HG03439 (cell line): ENCODE measurements at regions not wholly inside any gene's neighbourhood (a gene's known extent, or its start where the extent isn't known, plus 50 kb on each side); places are given as distances from the start of the nearest gene placed in this dataset.

Experiments
- ATAC-seq: cut with Tn5 transposase; IDR thresholded peaks from one replicate; pipeline ENCODE4 v1.9.1; 2021; ENCODE audit warnings: mild to moderate bottlenecking, moderate library complexity; ENCODE audit not compliant: unreplicated experiment

- no peak for ATAC-seq
Observed at GRCh38 chr4:123867910-123868587, 471.5 kb downstream of the SPRY1 start.

- no peak for ATAC-seq
Observed at GRCh38 chr4:123869286-123870215, 473.0 kb downstream of the SPRY1 start.

- ATAC-seq, result no peak
Observed at GRCh38 chr4:123870216-123870876, 473.8 kb downstream of the SPRY1 start.

GRCh38 chr4:123871341-123871740 is 474.7 kb downstream of the SPRY1 start:
- ATAC-seq, result no peak

- no peak for ATAC-seq
Observed at GRCh38 chr4:123874063-123874462, 477.5 kb downstream of the SPRY1 start.

GRCh38 chr4:123876143-123876542 is 479.5 kb downstream of the SPRY1 start:
- ATAC-seq, result no peak

GRCh38 chr4:123876671-123877101 is 480.1 kb downstream of the SPRY1 start:
- ATAC-seq, result no peak

- ATAC-seq, result no peak
Observed at GRCh38 chr4:123877551-123877950, 481.0 kb downstream of the SPRY1 start.

GRCh38 chr4:123878976-123879375 is 482.4 kb downstream of the SPRY1 start:
- no peak for ATAC-seq

- no peak for ATAC-seq
Observed at GRCh38 chr4:123880631-123881030, 484.0 kb downstream of the SPRY1 start.

- no peak for ATAC-seq
Observed at GRCh38 chr4:123884922-123885321, 488.3 kb downstream of the SPRY1 start.

GRCh38 chr4:123889507-123889906 is 492.9 kb downstream of the SPRY1 start:
- ATAC-seq, result no peak

- no peak for ATAC-seq
Observed at GRCh38 chr4:123890889-123891288, 494.3 kb downstream of the SPRY1 start.

- no peak for ATAC-seq
Observed at GRCh38 chr4:123891881-123892280, 495.3 kb downstream of the SPRY1 start.

GRCh38 chr4:123892368-123892976 is 495.9 kb downstream of the SPRY1 start:
- ATAC-seq, result no peak

- ATAC-seq, result no peak
Observed at GRCh38 chr4:123893011-123893981, 496.7 kb downstream of the SPRY1 start.

GRCh38 chr4:123896446-123897071 is 500.0 kb downstream of the SPRY1 start:
- ATAC-seq, result no peak

- ATAC-seq, result no peak
Observed at GRCh38 chr4:123898946-123899666, 502.5 kb downstream of the SPRY1 start.

GRCh38 chr4:123904882-123905281 is 508.3 kb downstream of the SPRY1 start:
- ATAC-seq, result no peak
